LNCaP clone FGC (cell line): ENCODE measurements at regions not wholly inside any gene's neighbourhood (a gene's known extent, or its start where the extent isn't known, plus 50 kb on each side); places are given as distances from the start of the nearest gene placed in this dataset.

Experiments used
- DNase-seq: peaks from one replicate; pipeline ENCODE4 v3.0.0-alpha.2; 2011; ENCODE audit warnings: low read depth
- H3K4me3 ChIP-seq: 2 replicates; pipeline ENCODE4 v1.5.1; 2011; ENCODE audit warnings: mild to moderate bottlenecking, low read depth, low read length, control low read depth
- CTCF ChIP-seq: IDR thresholded peaks from 2 replicates; pipeline ENCODE4 v1.5.1; 2012; ENCODE audit warnings: mild to moderate bottlenecking; ENCODE audit not compliant: control insufficient read depth, insufficient read depth; ENCODE audit errors: extremely low read depth

DNA sequence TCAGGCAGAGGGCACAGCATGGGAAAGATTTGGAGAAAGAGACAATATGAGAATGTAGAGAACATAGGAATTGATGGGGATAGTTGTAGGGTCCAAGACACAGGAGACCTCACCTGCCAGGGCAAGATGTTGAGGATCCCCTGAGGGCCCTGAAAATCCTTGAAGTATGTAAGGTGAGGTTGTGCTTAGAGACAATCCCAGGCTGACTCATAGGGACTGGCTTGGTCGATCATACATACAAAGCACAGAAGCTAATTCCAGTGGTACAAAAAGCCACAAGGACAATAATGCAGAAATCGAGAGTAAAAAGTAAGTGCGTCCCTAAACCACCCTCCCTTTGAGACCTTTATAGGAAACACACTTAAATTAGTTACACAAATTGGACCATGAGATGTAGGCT, 468.2 kb downstream of the MIAT start:
- H3K4me3 ChIP-seq, result no peak overlapping the region
- TF ChIP-seq CTCF, result no peak
- DNase-seq, result no peak

- no peak overlapping the region for H3K4me3 ChIP-seq
- DNase-seq, result no peak
- TF ChIP-seq CTCF, result no peak
These were observed 470.5 kb downstream of the MIAT start for GRCh38 chr22:27127911-27128310.

- TF ChIP-seq CTCF, result no peak
- DNase-seq, result no peak
- no peak overlapping the region for H3K4me3 ChIP-seq
These were observed 471.2 kb downstream of the MIAT start for GRCh38 chr22:27128461-27129085.

DNA sequence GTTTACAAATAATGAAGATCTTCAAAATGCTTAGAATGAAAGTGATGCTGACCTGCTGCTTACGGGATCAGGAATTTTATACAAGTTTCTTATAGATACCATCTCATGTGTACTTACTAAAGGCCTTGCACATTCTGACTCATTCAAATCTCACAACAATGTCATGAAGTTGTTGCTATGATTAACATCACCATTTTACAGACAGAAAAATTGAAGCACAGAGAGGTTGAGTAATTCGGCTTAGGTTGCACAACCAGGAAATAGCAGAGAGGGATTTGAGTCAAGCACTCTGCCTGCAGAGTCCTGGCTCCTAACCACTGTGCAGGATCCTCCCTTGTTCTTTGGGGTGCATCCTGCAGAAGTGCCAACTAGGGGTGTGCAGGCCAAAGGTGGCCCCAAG, 471.9 kb downstream of the MIAT start:
- no peak for DNase-seq
- TF ChIP-seq CTCF, result no peak
- H3K4me3 ChIP-seq, result no peak overlapping the region

- TF ChIP-seq CTCF, result no peak
- no peak for DNase-seq
- H3K4me3 ChIP-seq, result no peak overlapping the region
These were observed 473.5 kb downstream of the MIAT start for GRCh38 chr22:27130906-27131305.

DNA sequence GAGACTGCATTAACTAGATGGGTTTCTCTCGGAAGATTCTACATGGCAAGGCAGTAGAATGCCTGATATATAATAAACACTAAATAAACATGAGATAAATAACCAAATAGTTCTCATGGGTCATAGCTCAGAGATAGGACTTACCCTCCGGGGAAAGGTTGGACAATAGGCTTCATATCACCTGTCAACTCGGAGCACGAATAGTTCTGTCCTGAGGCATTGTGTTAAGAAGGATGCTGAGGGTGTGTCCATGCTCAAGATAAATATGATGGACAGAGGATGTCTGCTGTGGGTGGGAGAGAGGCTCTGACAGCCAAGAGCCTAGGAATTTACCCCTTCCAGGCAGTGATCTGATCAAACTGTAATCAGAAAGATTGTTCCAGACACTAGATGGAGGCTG, 474.0 kb downstream of the MIAT start:
- no peak overlapping the region for H3K4me3 ChIP-seq
- DNase-seq, result no peak
- TF ChIP-seq CTCF, result no peak

DNA sequence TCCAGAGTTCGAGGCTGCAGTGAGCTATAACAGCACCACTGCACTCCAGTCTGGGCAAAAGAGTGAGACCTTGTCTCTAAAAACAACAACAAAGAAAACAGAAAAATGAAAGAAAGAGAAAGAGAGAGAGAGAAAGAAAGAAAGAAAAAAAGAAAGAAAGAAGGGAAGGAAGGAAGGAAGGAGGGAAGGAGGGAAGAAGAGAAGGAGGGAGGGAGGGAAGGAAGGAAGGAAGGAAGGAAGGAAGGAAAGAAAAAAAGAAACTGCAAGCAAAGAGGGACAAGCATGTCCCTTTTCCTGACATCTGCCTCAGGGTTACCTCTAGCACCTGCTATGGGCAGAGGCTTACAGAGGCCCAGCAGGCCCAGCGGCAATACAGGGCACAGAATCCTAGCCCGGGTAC, 475.0 kb downstream of the MIAT start:
- TF ChIP-seq CTCF, result no peak
- no peak for DNase-seq

More for the DNA sequence above, 475.0 kb downstream of the MIAT start:
- H3K4me3 ChIP-seq, result no peak overlapping the region
